IPS DF 6.9 (cell line): ENCODE measurements at regions not wholly inside any gene's neighbourhood (a gene's known extent, or its start where the extent isn't known, plus 50 kb on each side); places are given as distances from the start of the nearest gene placed in this dataset.

Source experiments
- DNase-seq: peaks from one replicate; pipeline ENCODE4 v3.0.0-alpha.2; 2013; ENCODE audit warnings: low read depth, low spot score
- H3K27ac ChIP-seq: one replicate; pipeline ENCODE4 v1.5.1; 2013; ENCODE audit warnings: low read length, control low read depth
- H3K27me3 ChIP-seq: 2 replicates; pipeline ENCODE4 v1.6.1; 2013; ENCODE audit warnings: mild to moderate bottlenecking, low read length; ENCODE audit not compliant: control insufficient read depth, insufficient read depth
- H3K36me3 ChIP-seq: 2 replicates; pipeline ENCODE4 v1.6.1; 2013; ENCODE audit warnings: low read length; ENCODE audit not compliant: control insufficient read depth, insufficient read depth
- H3K4me1 ChIP-seq: 2 replicates; pipeline ENCODE4 v1.6.1; 2013; ENCODE audit warnings: low read length; ENCODE audit not compliant: control insufficient read depth, insufficient read depth
- H3K4me3 ChIP-seq: 2 replicates; pipeline ENCODE4 v1.5.1; 2013; ENCODE audit warnings: mild to moderate bottlenecking, low read length
- H3K9me3 ChIP-seq: 2 replicates; pipeline ENCODE4 v1.6.1; 2013; ENCODE audit warnings: low read length, inconsistent platforms; ENCODE audit not compliant: control insufficient read depth, insufficient read depth
- WGBS: extraction: QIAGEN DNeasy Blood & Tissue Kit; methylation state at CpG from one replicate; pipeline ENCODE4 v1.1.7; 2013; ENCODE audit warnings: mixed read lengths, missing lambda C conversion rate; ENCODE audit not compliant: insufficient read length, insufficient coverage; 5-methylcytosine and 5-hydroxymethylcytosine counted together

- DNase-seq = no peak
- no peaks in the 10 kb centered on the region for H3K27me3 ChIP-seq
- no CpG with 5 or more reads among the region's 3 CpGs for WGBS
- H3K9me3 ChIP-seq = no peaks in the 10 kb centered on the region
- H3K4me1 ChIP-seq = no peaks in the 10 kb centered on the region; the same call in 1 of the 2 replicates
- no peaks in the 10 kb centered on the region for H3K36me3 ChIP-seq
- no peak overlapping the region for H3K27ac ChIP-seq
- H3K4me3 ChIP-seq = no peak overlapping the region
Measured at GRCh38 chr5:40284863-40285262, 394.9 kb upstream of the PTGER4 start.

GRCh38 chr5:40278881-40279280, 400.8 kb upstream of the PTGER4 start:
- DNase-seq = no peak
- no CpG with 5 or more reads among the region's 5 CpGs for whole genome bisulfite sequencing
- Histone ChIP-seq H3K36me3 (no peaks in the 10 kb centered on the region), H3K4me1 (no peaks in the 10 kb centered on the region), H3K27ac (no peak overlapping the region), H3K27me3 (no peaks in the 10 kb centered on the region), H3K9me3 (no peaks in the 10 kb centered on the region), H3K4me3 (no peak overlapping the region)

DNA sequence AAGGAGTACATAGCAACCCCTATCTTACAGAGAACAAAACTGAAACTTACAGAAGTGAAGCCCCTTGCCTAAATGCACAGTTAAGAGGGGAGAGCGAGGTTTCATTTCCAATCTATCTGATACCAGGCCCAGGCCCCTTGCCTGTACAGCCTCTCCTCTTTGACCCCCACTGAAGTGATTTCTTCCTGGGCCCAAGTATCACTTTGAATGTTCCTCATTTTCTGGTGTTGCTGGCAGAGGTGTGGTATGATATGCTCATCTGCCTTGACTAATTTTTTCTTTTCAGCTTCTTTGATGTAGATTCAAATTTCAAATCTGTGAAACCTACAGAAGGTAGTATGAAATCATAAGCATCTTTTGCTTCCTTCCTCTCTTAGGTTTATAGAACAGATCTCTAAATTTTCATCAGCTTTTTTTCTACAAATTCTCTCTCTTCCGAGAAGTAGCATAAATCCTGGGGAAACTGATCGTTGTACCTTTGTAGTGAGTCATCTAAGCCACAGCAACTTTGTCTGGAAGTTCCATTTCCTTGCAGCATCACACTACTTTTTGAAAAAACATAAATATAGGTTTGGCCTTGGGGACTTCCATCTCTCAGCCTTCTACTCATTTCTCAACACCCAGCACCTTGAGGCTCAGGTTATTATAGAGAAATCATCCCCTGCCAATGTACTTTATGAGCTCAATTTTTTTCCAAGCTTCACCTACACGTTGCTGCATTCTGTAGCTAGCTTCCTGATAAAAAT, 402.4 kb upstream of the PTGER4 start:
- H3K9me3 ChIP-seq = no peaks in the 10 kb centered on the region
- no peaks in the 10 kb centered on the region for H3K36me3 ChIP-seq
- H3K27me3 ChIP-seq = no peaks in the 10 kb centered on the region
- WGBS = no CpG with 5 or more reads among the region's 4 CpGs
- no peak for DNase-seq
- H3K4me3 ChIP-seq = no peak overlapping the region
- H3K27ac ChIP-seq = no peak overlapping the region
- no peaks in the 10 kb centered on the region for H3K4me1 ChIP-seq

DNA sequence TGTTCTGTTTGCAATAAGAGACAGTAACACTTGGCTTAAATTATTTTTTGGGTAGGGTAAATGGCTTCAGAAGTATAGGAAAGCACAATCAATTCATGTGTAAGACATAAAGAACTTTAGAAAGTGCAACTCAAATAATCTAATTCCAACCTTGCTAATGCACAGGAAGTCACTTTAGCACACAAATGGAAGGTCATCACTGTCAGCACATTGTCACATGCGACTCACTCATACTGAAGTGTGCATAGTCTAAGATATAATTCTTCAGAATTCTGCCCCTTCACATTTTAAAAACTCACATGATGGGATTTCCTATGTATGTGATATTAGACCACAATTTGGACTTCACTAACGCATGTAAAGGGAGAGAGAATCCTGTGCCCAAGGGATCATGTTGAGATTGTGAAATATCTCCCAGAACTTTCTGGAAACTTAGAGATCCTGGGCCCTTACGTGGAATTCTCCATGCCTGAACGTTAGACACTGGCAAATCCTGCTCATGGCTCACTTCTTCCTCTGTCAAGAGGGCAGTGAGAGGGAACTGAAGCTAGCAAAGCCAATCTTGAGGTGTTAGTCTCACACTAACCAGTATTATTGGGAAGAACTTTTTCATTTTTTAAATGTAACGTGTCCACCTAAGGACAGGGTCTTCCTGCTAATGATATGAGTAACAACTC, 403.2 kb upstream of the PTGER4 start:
- no CpG with 5 or more reads among the region's 5 CpGs for WGBS
- no peaks in the 10 kb centered on the region for H3K9me3 ChIP-seq
- no peaks in the 10 kb centered on the region for H3K27me3 ChIP-seq
- H3K27ac ChIP-seq = no peak overlapping the region
- H3K4me1 ChIP-seq = no peaks in the 10 kb centered on the region
- no peaks in the 10 kb centered on the region for H3K36me3 ChIP-seq
- H3K4me3 ChIP-seq = no peak overlapping the region
- DNase-seq = no peak

GRCh38 chr5:40274568-40274967, 405.1 kb upstream of the PTGER4 start:
- H3K27ac ChIP-seq = no peak overlapping the region
- no peak for DNase-seq
- no CpG with 5 or more reads among the region's 1 CpG for WGBS
- no peaks in the 10 kb centered on the region for H3K27me3 ChIP-seq
- H3K36me3 ChIP-seq = no peaks in the 10 kb centered on the region
- H3K4me3 ChIP-seq = no peak overlapping the region
- no peaks in the 10 kb centered on the region for H3K9me3 ChIP-seq
- H3K4me1 ChIP-seq = no peaks in the 10 kb centered on the region

GRCh38 chr5:40273936-40274335, 405.8 kb upstream of the PTGER4 start:
- H3K4me1 ChIP-seq = no peaks in the 10 kb centered on the region
- no peaks in the 10 kb centered on the region for H3K36me3 ChIP-seq
- no peaks in the 10 kb centered on the region for H3K9me3 ChIP-seq
- H3K27ac ChIP-seq = no peak overlapping the region
- WGBS = no CpG with 5 or more reads among the region's 1 CpG
- no peaks in the 10 kb centered on the region for H3K27me3 ChIP-seq
- DNase-seq = no peak
- H3K4me3 ChIP-seq = no peak overlapping the region

GRCh38 chr5:40271476-40271875, 408.2 kb upstream of the PTGER4 start:
- no peak overlapping the region for H3K27ac ChIP-seq
- no peak overlapping the region for H3K4me3 ChIP-seq
- WGBS = no CpG with 5 or more reads among the region's 2 CpGs
- no peaks in the 10 kb centered on the region for H3K4me1 ChIP-seq
- H3K9me3 ChIP-seq = no peaks in the 10 kb centered on the region
- no peaks in the 10 kb centered on the region for H3K36me3 ChIP-seq
- DNase-seq = no peak
- no peaks in the 10 kb centered on the region for H3K27me3 ChIP-seq

GRCh38 chr5:40270274-40270845, 409.4 kb upstream of the PTGER4 start:
- no peak overlapping the region for H3K27ac ChIP-seq
- no peaks in the 10 kb centered on the region for H3K4me1 ChIP-seq
- DNase-seq = no peak
- WGBS = no CpG with 5 or more reads among the region's 2 CpGs
- no peaks in the 10 kb centered on the region for H3K27me3 ChIP-seq
- H3K36me3 ChIP-seq = no peaks in the 10 kb centered on the region
- H3K4me3 ChIP-seq = no peak overlapping the region
- H3K9me3 ChIP-seq = no peaks in the 10 kb centered on the region

DNA sequence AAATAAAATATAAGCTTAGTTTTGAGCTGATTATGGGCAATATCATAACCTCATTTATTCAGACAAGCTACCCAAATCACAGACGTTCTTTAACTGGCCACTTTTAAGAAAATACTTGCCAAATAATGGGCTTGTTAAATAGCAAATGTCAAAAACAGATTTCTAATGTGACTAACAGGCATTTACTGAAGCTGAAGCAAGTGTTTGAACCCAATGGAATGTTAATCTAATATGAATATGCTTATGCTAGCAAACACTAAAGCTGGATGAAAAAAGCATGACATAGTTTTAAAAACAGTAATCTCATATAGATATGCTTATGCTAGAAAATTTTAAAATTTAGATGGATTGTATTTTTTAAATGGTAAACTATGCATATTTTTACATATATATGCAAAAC, 411.6 kb upstream of the PTGER4 start:
- WGBS = no CpG with 5 or more reads among the region's 1 CpG
- no peaks in the 10 kb centered on the region for H3K9me3 ChIP-seq
- H3K27me3 ChIP-seq = no peaks in the 10 kb centered on the region
- H3K4me3 ChIP-seq = no peak overlapping the region
- no peak overlapping the region for H3K27ac ChIP-seq
- no peaks in the 10 kb centered on the region for H3K4me1 ChIP-seq
- H3K36me3 ChIP-seq = no peaks in the 10 kb centered on the region
- no peak for DNase-seq

- H3K4me1 ChIP-seq = no peaks in the 10 kb centered on the region
- no CpG with 5 or more reads among the region's 2 CpGs for WGBS
- H3K9me3 ChIP-seq = no peaks in the 10 kb centered on the region
- no peak overlapping the region for H3K4me3 ChIP-seq
- H3K36me3 ChIP-seq = no peaks in the 10 kb centered on the region
- DNase-seq = no peak
- H3K27ac ChIP-seq = no peak overlapping the region
- H3K27me3 ChIP-seq = no peaks in the 10 kb centered on the region
Measured at GRCh38 chr5:40266952-40267351, 412.8 kb upstream of the PTGER4 start.
